Thoracic aorta (tissue), 2 donors: ENCODE measurements at regions not wholly inside any gene's neighbourhood (a gene's known extent, or its start where the extent isn't known, plus 50 kb on each side); places are given as distances from the start of the nearest gene placed in this dataset.

Experiments used
- ATAC-seq: fragments of 150-250 bp; one replicate; pipeline ENCODE4 v1.8.0; 2017; ENCODE audit warnings: low read depth; ENCODE audit not compliant: insufficient number of reproducible peaks, low FRiP score
- DNase-seq: peaks from one replicate; pipeline ENCODE4 v3.0.0-alpha.2; 2020; ENCODE audit warnings: low spot score
- H3K27ac ChIP-seq, 2 donors: fragments of 200-600 bp; sonication (generic); 1 replicate in 1 of 2; 2 replicates in 1 of 2; pipeline ENCODE4 v1.5.1; 2016; ENCODE audit warnings: mild to moderate bottlenecking in 2 of 2, moderate library complexity in 2 of 2
- H3K27me3 ChIP-seq: fragments of 200-600 bp; sonication (generic); replicated peaks from 2 replicates; pipeline ENCODE4 v1.6.0; 2016; ENCODE audit warnings: mild to moderate bottlenecking; ENCODE audit not compliant: insufficient read depth
- H3K36me3 ChIP-seq: fragments of 200-600 bp; sonication (generic); one replicate; pipeline ENCODE4 v1.5.1; 2016
- H3K4me1 ChIP-seq, 2 donors: fragments of 200-600 bp; sonication (generic); 1 replicate in 1 of 2; 2 replicates in 1 of 2; pipeline versions ENCODE4 v1.5.1 to v1.6.0; 2016; ENCODE audit warnings: low read depth in 2 of 2, mild to moderate bottlenecking in 1 of 2; ENCODE audit not compliant: control insufficient read depth in 1 of 2
- H3K4me3 ChIP-seq: fragments of 200-600 bp; sonication (generic); 2 replicates; pipeline ENCODE4 v1.5.1; 2016; ENCODE audit warnings: mild to moderate bottlenecking
- H3K9me3 ChIP-seq: fragments of 200-600 bp; sonication (generic); 2 replicates; pipeline ENCODE4 v1.5.1; 2016
- TF ChIP-seq, protein P1 (sequence below): fragments of 200-600 bp; sonication (generic); IDR thresholded peaks from one replicate; pipeline ENCODE4 v1.5.1; 2019; ENCODE audit warnings: antibody characterized with exemption

DNA sequence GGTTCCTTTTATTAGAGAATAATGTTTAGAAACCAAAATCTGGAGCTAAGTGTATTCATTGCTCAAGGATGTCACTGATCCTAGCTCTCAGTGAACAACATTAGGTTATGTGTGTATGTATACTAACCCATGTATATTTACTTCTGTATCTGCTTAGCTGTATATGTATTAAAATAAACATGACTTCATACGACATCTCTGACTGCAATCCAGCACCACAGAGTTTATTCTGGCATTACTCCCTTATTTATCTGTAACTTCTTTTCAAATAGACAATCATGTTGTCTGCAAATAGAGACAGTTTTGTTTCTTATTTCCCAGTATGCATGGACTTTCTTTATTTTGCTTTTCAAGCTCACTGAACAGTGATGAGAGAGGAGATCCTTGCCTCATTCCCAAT is 441.0 kb upstream of the NFE2L3 start:
- ATAC-seq (no peak), DNase-seq (no peak)
- Histone ChIP-seq H3K27ac (no peak overlapping the region), H3K4me3 (no peak overlapping the region), H3K36me3 (no peaks in the 10 kb centered on the region), H3K4me1 (peaks cover 17 to 48% of the 10 kb centered on the region in 2 donors), H3K9me3 (no peaks in the 10 kb centered on the region), H3K27me3 (no peaks in the 10 kb centered on the region)
- TF ChIP-seq, protein P1, sequence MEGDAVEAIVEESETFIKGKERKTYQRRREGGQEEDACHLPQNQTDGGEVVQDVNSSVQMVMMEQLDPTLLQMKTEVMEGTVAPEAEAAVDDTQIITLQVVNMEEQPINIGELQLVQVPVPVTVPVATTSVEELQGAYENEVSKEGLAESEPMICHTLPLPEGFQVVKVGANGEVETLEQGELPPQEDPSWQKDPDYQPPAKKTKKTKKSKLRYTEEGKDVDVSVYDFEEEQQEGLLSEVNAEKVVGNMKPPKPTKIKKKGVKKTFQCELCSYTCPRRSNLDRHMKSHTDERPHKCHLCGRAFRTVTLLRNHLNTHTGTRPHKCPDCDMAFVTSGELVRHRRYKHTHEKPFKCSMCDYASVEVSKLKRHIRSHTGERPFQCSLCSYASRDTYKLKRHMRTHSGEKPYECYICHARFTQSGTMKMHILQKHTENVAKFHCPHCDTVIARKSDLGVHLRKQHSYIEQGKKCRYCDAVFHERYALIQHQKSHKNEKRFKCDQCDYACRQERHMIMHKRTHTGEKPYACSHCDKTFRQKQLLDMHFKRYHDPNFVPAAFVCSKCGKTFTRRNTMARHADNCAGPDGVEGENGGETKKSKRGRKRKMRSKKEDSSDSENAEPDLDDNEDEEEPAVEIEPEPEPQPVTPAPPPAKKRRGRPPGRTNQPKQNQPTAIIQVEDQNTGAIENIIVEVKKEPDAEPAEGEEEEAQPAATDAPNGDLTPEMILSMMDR = no peak

DNA sequence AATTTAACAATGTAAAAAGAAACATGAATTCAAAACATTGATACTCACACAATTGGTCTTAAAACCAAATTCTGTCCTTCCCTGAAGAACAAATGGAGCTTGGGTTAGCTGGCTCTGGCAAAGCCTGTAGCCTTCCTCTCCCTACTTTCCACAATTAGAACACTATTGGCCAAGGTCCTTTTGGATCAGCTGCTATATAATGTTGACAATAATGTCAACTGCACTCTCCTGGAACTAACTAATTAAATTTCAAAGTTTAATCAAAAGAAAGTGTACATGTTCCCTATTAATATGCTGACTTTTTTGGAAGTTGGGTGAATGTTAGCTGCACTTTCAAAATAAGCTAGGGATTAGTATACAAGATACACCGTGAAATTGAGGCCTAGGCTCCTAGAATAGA is 440.1 kb upstream of the NFE2L3 start:
- Histone ChIP-seq H3K4me1 (peaks cover 17 to 58% of the 10 kb centered on the region in 2 donors), H3K27ac (peak overlapping the region; percentile 2 to 39), H3K27me3 (no peaks in the 10 kb centered on the region), H3K9me3 (no peaks in the 10 kb centered on the region), H3K36me3 (no peaks in the 10 kb centered on the region), H3K4me3 (no peak overlapping the region)
- ATAC-seq = no peak
- TF ChIP-seq, protein P1 = no peak
- DNase-seq = no peak

DNA sequence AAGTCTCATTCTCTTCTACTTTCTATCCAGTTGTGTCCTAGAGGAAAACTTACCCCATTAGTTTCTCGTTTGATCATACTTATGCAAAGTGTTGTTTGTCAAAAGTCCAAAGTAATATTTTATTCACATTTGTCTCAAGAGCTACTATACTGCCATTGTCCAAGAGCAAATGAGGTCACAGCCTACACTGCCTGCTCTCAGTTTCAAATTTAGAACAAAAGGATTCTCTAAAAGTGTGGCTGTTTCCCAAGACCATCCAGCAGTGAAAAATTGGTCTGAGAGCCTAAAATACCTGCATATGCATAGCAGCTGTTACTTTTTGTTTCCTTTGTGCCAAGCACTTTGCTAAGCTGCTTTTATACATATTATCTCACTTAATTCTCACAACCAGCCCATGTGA is 439.5 kb upstream of the NFE2L3 start:
- peaks cover 17 to 59% of the 10 kb centered on the region in 2 donors for H3K4me1 ChIP-seq
- no peaks in the 10 kb centered on the region for H3K36me3 ChIP-seq
- peak overlapping the region; percentile 34 to 39 for H3K27ac ChIP-seq
- H3K27me3 ChIP-seq = no peaks in the 10 kb centered on the region
- no peak overlapping the region for H3K4me3 ChIP-seq
- H3K9me3 ChIP-seq = no peaks in the 10 kb centered on the region
- ATAC-seq (no peak), DNase-seq (no peak)
- TF ChIP-seq, protein P1 = no peak

DNA sequence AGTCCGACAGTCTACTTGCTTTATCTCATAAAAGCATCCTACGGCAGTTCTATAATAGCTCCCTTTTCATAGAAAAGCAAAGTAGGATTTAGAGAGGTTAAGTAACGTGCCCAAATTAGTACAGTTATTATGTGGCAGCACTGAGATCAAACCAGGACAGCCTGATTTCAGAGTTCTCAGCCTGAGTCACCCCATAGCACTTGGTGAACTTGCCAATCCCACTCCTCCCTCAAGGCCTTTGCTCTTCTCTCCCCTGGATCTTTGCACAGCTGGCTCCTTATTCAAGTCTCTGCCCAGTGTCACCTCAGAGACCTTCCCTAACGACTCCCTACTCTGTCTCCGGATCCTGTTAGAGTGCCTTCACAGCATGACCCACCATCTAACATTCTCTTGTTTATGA is 438.0 kb upstream of the NFE2L3 start:
- peak; percentile 77 for ATAC-seq

DNA sequence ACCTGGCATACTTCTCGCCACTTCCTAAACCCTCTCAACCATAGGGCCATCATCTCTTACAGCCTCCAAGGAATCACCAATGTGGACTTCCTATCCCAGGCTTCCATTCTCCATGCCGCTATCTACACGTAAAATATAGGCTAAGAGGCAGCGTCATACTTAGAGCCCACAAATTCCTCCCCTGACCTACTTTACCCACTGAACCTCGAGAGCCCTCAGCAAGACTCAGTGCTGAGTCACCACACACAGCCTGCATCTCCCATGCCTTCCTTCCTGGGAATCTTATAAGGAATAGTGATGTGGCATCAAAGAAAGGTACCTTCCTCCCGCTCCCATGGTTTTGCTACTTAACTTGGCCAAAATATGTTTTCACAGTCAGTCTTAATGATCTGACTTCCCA is 435.6 kb upstream of the NFE2L3 start:
- no peak for ATAC-seq
- TF ChIP-seq, protein P1 = no peak
- Histone ChIP-seq H3K27ac (no peak overlapping the region), H3K36me3 (no peaks in the 10 kb centered on the region), H3K9me3 (no peaks in the 10 kb centered on the region), H3K27me3 (no peaks in the 10 kb centered on the region), H3K4me3 (no peak overlapping the region), H3K4me1 (peaks cover 16 to 50% of the 10 kb centered on the region in 2 donors)
- no peak for DNase-seq

More for the DNA sequence above, 438.0 kb upstream of the NFE2L3 start:
- TF ChIP-seq, protein P1 = no peak
- no peaks in the 10 kb centered on the region for H3K36me3 ChIP-seq
- no peaks in the 10 kb centered on the region for H3K9me3 ChIP-seq
- no peaks in the 10 kb centered on the region for H3K27me3 ChIP-seq
- peaks cover 17 to 59% of the 10 kb centered on the region in 2 donors for H3K4me1 ChIP-seq
- DNase-seq = no peak
- no peak overlapping the region for H3K4me3 ChIP-seq
- H3K27ac ChIP-seq = peak overlapping the region; percentile 34 to 59
